GM18505 (cell line): ENCODE measurements at regions not wholly inside any gene's neighbourhood (a gene's known extent, or its start where the extent isn't known, plus 50 kb on each side); places are given as distances from the start of the nearest gene placed in this dataset.

Experiments
- ATAC-seq: cut with Tn5 transposase; IDR thresholded peaks from one replicate; pipeline ENCODE4 v1.9.1; 2021; ENCODE audit not compliant: unreplicated experiment
- POLR2A ChIP-seq: IDR thresholded peaks from 4 replicates; pipeline ENCODE4 v1.6.1; 2011; ENCODE audit warnings: borderline replicate concordance; ENCODE audit not compliant: insufficient read depth, insufficient read length; ENCODE audit errors: extremely low read depth

DNA sequence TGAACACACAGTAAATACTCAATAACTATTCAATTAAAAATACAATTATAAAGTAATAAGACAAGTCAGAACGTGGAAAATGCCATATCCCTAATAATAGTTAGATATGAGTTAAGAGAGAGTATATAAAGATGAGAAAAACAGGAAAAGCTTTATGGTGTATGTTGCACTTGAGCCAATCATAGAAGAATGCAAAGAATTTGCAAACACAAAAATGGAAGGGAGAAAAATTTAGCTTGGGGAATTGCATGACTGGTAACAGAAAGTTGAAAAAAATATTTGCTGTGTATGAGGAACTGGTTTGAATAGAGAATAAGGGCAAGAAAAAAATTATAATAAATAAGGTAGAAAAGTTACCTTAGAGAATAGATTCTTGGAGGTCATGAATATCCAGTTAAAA, 739.6 kb upstream of the CXADR start:
- ATAC-seq: no peak
- no peak for TF ChIP-seq POLR2A

GRCh38 chr21:16775076-16775475, 737.8 kb upstream of the CXADR start:
- no peak for ATAC-seq
- no peak for TF ChIP-seq POLR2A

DNA sequence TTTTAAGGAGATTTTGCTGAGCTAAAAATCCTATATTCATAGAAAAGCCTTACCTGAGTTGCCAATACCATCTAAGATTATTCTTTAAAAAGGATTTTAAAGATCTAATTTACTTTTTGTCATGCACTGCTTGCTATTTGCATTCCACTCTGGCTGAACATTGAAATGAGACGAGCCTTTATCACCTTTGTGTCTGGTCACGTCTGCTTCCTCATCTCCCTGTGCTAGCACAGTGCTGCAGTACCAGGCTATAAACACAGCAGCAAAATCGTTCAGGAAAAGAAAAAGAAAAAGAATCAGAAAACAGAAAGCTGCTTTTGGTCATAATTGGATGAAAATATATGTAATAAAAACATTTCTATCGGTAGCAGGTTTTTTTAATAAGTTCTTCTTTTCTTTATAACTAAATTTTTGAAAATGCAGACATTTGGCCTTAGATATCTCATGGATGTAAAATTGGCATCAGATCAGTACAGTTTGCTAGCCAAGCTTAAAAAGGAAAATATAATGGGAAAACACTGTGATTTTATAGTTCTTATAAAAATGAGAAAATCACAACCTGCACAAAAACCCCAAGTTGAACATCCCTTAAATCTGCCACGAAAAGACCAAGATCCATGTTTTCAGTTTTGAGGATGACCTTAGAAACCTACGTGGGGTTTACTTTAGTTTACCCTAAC, 735.7 kb upstream of the CXADR start:
- TF ChIP-seq POLR2A: no peak
- no peak for ATAC-seq

GRCh38 chr21:16788584-16788983, 724.3 kb upstream of the CXADR start:
- ATAC-seq: no peak
- TF ChIP-seq POLR2A: no peak

DNA sequence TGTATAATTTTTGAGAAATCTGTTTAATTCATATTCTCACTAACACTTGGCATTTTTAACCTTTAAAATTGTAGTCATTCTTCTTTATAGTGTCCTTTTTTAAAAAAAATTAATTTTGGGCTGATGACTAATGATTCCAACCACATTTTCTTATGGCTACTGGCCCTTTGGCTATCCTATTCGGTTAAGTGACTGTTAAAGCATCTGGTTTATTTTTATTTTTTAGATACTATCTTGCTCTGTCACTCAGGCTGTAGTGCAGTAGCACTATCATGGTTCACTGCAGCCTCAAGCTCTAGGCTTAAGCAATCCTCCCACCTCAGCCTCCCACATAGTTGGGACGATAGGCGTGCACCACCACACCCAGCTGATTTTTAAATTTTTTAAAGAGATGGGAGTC, 723.2 kb upstream of the CXADR start:
- no peak for ATAC-seq
- TF ChIP-seq POLR2A: no peak

GRCh38 chr21:16792101-16792500, 720.7 kb upstream of the CXADR start:
- ATAC-seq: no peak
- no peak for TF ChIP-seq POLR2A

DNA sequence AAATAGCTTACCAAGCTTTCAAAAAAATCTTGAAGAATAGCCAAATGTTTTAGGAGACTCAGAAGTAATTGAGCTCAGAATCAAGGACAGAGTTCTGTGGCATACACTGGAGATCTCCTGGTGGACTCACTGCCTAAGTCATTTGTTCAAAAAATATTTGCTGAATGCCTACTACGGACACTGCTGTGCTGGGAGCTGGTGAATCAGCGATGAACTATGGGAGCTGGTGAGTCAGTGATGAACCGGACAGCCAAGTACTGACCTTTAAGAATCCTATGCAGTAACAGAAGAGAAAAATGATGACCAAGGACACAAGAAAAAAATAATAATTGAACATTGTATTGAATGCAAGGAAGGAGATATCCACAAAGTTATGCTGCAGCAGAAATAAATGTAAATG, 717.9 kb upstream of the CXADR start:
- no peak for TF ChIP-seq POLR2A
- ATAC-seq: no peak

- TF ChIP-seq POLR2A: no peak
- no peak for ATAC-seq
Measured at GRCh38 chr21:16796776-16797175, 716.1 kb upstream of the CXADR start.

GRCh38 chr21:16797540-16797939, 715.3 kb upstream of the CXADR start:
- no peak for TF ChIP-seq POLR2A
- ATAC-seq: no peak

- no peak for TF ChIP-seq POLR2A
- no peak for ATAC-seq
Measured at GRCh38 chr21:16797966-16798365, 714.9 kb upstream of the CXADR start.

DNA sequence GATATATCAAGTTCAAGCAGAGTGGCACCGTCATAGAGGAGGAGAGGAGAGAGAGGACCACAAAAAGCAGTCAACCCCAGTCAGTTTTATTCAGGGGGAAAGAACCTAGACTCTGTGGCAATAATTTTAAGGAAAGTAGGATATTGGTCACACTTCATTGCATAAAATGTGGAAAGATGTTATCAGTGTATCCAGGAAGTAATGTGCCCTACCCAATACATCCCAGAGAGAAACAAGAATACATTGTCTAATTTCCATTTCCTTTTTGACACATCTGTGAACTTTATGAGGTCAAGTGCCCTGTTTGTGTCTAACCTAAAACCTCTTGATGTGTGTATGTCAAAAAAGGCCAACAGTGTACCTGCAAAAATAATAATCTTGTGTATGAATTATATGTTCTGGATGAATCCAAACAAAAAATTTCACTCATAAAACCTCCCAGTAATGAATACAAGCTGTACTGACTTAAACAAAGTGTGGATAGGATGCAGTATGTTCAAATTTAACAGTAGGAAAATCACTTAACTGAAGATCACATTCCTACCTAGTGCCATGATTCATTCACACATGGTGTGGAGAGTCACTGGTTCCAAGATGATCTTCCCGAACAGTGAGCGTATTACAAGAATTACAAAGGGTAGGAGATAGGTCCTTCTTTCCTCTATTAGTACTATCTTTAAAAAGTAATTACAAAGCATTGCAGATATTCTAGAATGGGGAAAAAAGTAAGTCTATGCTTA, 712.1 kb upstream of the CXADR start:
- ATAC-seq: no peak
- TF ChIP-seq POLR2A: no peak

DNA sequence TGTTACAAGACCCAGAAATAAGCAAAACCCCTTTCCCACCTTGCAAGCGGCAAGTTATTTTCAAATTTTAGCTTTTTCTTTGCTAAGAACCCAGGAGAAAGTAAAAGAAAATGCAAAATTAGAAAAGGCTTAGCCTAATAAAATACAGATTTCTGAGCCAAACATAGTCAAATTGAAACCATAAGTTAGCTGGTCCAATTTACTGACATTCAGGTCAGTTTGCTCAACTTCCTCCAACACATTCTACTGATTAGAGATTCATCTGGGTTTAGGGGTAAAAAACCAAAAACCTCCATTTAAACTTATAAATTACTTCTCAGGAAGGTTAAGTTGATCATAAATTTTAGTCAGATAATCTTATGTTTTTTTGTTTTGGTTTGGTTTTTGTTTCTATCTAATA, 701.8 kb upstream of the CXADR start:
- ATAC-seq: no peak

DNA sequence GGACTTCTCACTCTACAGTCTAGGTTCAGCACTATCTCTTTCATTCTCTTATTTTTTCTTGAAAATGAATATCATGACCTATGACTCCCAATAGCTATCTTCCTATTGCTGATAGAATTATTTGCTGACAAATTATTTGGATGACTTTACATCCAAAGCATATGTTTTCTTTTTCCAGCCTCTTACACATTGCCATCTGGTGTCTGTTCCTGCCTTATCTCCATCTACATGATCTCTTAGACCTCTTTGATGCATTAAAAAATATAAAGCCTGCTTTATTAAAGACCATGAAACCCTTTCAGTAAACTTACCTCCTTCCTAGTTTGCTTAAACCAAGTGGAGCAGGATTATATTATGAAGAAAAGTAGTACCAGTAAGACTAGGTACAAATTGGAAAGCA, 700.9 kb upstream of the CXADR start:
- no peak for TF ChIP-seq POLR2A
- ATAC-seq: no peak

More for the DNA sequence above, 701.8 kb upstream of the CXADR start:
- TF ChIP-seq POLR2A: no peak

GRCh38 chr21:16815243-16815642, 697.6 kb upstream of the CXADR start:
- no peak for ATAC-seq
- no peak for TF ChIP-seq POLR2A
